WERI-Rb-1 (cell line): ENCODE measurements at regions not wholly inside any gene's neighbourhood (a gene's known extent, or its start where the extent isn't known, plus 50 kb on each side); places are given as distances from the start of the nearest gene placed in this dataset.

Source experiments
- DNase-seq: peaks from one replicate; pipeline ENCODE4 v3.0.0-alpha.2; 2020
- H3K27ac ChIP-seq: fragments of 250-450 bp; sonication (Bioruptor Pico); 2 replicates; pipeline ENCODE4 v1.5.1; 2020; ENCODE audit warnings: mild to moderate bottlenecking, moderate library complexity
- H3K27me3 ChIP-seq: fragments of 250-450 bp; sonication (Bioruptor Pico); 2 replicates; pipeline ENCODE4 v1.5.1; 2021; ENCODE audit warnings: mild to moderate bottlenecking, low read depth, moderate library complexity; ENCODE audit not compliant: insufficient read depth, severe bottlenecking
- H3K36me3 ChIP-seq: fragments of 250-450 bp; sonication (Bioruptor Pico); 2 replicates; pipeline ENCODE4 v1.5.1; 2020; ENCODE audit warnings: mild to moderate bottlenecking, moderate library complexity
- H3K4me3 ChIP-seq: 2 replicates; pipeline ENCODE4 v1.5.1; 2011; ENCODE audit warnings: low read depth, mild to moderate bottlenecking, control low read depth, low read length
- H3K9me3 ChIP-seq: fragments of 250-450 bp; sonication (Bioruptor Pico); 2 replicates; pipeline ENCODE4 v1.5.1; 2021; ENCODE audit warnings: mild to moderate bottlenecking, moderate library complexity; ENCODE audit not compliant: severe bottlenecking
- TF ChIP-seq, protein P1 (sequence below): IDR thresholded peaks from 2 replicates; pipeline ENCODE4 v1.5.1; 2011; ENCODE audit warnings: low read depth, mild to moderate bottlenecking, control low read depth, inconsistent platforms, low read length

DNA sequence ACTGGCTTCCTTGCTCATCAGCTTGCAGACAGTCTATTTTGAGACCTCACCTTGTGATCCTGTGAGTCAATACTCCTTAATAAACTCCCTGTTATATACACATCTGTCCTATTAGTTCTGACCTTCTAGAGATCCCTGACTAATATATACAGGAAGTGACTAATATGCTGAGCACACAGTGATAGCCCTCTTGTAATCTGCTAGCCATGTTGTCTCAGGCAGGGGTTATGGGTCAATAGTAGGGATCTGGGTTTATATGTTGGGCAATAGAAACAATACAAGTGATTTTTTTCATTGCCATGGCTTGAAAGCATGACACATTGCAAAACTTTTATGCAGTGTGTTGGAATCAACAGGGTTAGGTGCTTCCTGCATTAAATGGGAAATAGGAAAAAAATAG, 562.2 kb downstream of the GALC start:
- TF ChIP-seq, protein P1, sequence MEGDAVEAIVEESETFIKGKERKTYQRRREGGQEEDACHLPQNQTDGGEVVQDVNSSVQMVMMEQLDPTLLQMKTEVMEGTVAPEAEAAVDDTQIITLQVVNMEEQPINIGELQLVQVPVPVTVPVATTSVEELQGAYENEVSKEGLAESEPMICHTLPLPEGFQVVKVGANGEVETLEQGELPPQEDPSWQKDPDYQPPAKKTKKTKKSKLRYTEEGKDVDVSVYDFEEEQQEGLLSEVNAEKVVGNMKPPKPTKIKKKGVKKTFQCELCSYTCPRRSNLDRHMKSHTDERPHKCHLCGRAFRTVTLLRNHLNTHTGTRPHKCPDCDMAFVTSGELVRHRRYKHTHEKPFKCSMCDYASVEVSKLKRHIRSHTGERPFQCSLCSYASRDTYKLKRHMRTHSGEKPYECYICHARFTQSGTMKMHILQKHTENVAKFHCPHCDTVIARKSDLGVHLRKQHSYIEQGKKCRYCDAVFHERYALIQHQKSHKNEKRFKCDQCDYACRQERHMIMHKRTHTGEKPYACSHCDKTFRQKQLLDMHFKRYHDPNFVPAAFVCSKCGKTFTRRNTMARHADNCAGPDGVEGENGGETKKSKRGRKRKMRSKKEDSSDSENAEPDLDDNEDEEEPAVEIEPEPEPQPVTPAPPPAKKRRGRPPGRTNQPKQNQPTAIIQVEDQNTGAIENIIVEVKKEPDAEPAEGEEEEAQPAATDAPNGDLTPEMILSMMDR = no peak
- no peaks in the 10 kb centered on the region for H3K27me3 ChIP-seq
- no peaks in the 10 kb centered on the region for H3K9me3 ChIP-seq
- H3K4me3 ChIP-seq = no peak overlapping the region
- H3K27ac ChIP-seq = no peak overlapping the region
- no peaks in the 10 kb centered on the region for H3K36me3 ChIP-seq
- no peak for DNase-seq

DNA sequence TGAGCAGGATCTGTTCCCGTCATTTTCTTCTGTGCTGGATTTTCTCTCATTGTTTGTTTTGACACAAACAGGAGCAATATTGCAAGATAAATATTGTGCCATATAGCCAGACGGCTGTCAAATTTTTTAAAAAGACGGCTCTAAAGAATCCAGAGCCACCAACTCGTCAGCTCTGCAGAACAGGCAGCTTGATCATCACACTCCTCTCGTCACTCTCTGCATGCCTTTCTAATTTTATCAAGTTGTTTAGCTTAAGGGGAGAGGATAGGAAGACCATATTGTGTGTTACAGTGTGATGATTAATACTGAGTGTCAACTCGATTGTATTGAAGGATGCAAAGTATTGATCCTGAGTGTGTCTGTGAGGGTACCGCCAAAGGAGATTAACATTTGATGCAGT, 562.8 kb downstream of the GALC start:
- H3K27ac ChIP-seq = no peak overlapping the region
- H3K27me3 ChIP-seq = no peaks in the 10 kb centered on the region
- DNase-seq = no peak
- no peak overlapping the region for H3K4me3 ChIP-seq
- TF ChIP-seq, protein P1 = no peak
- no peaks in the 10 kb centered on the region for H3K9me3 ChIP-seq
- no peaks in the 10 kb centered on the region for H3K36me3 ChIP-seq

GRCh38 chr14:87419925-87420324, 573.1 kb downstream of the GALC start:
- TF ChIP-seq, protein P1 = no peak
- Histone ChIP-seq H3K9me3 (no peaks in the 10 kb centered on the region), H3K27me3 (no peaks in the 10 kb centered on the region), H3K36me3 (no peaks in the 10 kb centered on the region), H3K4me3 (no peak overlapping the region), H3K27ac (no peak overlapping the region)
- no peak for DNase-seq

- Histone ChIP-seq H3K4me3 (no peak overlapping the region), H3K27ac (no peak overlapping the region), H3K27me3 (no peaks in the 10 kb centered on the region), H3K36me3 (no peaks in the 10 kb centered on the region), H3K9me3 (no peaks in the 10 kb centered on the region)
- no peak for DNase-seq
- TF ChIP-seq, protein P1 = no peak
Observed at GRCh38 chr14:87411370-87411769, 581.6 kb downstream of the GALC start.

- TF ChIP-seq, protein P1 = no peak
- Histone ChIP-seq H3K9me3 (no peaks in the 10 kb centered on the region), H3K27me3 (no peaks in the 10 kb centered on the region), H3K27ac (no peak overlapping the region), H3K36me3 (no peaks in the 10 kb centered on the region), H3K4me3 (no peak overlapping the region)
- DNase-seq = no peak
Observed at GRCh38 chr14:87409393-87409792, 583.6 kb downstream of the GALC start.

DNA sequence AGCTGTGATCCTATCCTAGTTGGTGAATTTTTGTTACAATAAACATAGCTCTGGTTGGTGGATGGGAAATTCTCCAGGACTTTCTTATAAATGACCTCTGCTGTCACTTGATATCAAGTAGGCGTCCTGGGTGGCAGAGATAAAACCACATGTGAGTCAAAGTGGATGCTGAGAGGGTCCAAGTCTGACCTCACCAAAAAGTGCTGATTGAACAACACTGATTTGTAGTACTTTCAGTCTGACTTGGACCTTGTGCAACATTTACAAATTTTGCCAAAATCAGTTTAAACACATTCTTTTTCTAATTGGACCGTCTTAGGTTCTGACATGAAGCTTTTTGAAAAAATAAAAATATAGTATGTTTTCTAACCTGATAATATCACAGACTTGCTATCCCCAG, 585.6 kb downstream of the GALC start:
- H3K4me3 ChIP-seq = no peak overlapping the region
- H3K9me3 ChIP-seq = no peaks in the 10 kb centered on the region
- no peaks in the 10 kb centered on the region for H3K27me3 ChIP-seq
- H3K27ac ChIP-seq = no peak overlapping the region
- TF ChIP-seq, protein P1 = no peak
- no peaks in the 10 kb centered on the region for H3K36me3 ChIP-seq
- DNase-seq = no peak
